Gastrocnemius medialis (tissue), 4 donors: ENCODE measurements at regions not wholly inside any gene's neighbourhood (a gene's known extent, or its start where the extent isn't known, plus 50 kb on each side); places are given as distances from the start of the nearest gene placed in this dataset.

Experiments used
- CTCF ChIP-seq, 5 experiments: fragments of 450-650 bp in 3 of 5; fragments of 200-600 bp in 2 of 5; sonication (generic) in 2 of 5; IDR thresholded peaks in 4 of 5; conservative IDR thresholded peaks in 1 of 5; 1 replicate in 4 of 5; 2 replicates in 1 of 5; pipeline ENCODE4 v1.5.1; 2016 to 2019; ENCODE audit warnings: antibody characterized with exemption in 5 of 5, mild to moderate bottlenecking in 3 of 5, moderate library complexity in 3 of 5
- POLR2A ChIP-seq, 2 donors: fragments of 450-650 bp; IDR thresholded peaks; one replicate each; pipeline ENCODE4 v1.6.1; 2017; ENCODE audit warnings: antibody characterized with exemption in 2 of 2, mild to moderate bottlenecking in 2 of 2, moderate library complexity in 2 of 2

- TF ChIP-seq CTCF (IDR thresholded peaks at IDR 0.05 in 4 of 5, conservative IDR thresholded peaks at IDR 0.05 in 1 of 5) (no peak), POLR2A (IDR thresholded peaks at IDR 0.05) (no peak)
Measured at GRCh38 chr9:105959531-105959930, 265.2 kb downstream of the TMEM38B start.
